GM23338 (cell line): ENCODE measurements at regions not wholly inside any gene's neighbourhood (a gene's known extent, or its start where the extent isn't known, plus 50 kb on each side); places are given as distances from the start of the nearest gene placed in this dataset.

ENCODE experiments used
- ATAC-seq: fragments of 200-7000 bp; cut with Tn5 transposase; 3 replicates; pipeline ENCODE4 v1.9.1; 2020
- DNase-seq: peaks from one replicate; pipeline ENCODE4 v3.0.0-alpha.2; 2015; ENCODE audit warnings: low spot score
- H2AFZ ChIP-seq: fragments of 200-600 bp; sonication (generic); 2 replicates; pipeline ENCODE4 v1.8.0; 2016; ENCODE audit warnings: antibody characterized with exemption, mild to moderate bottlenecking, moderate library complexity
- H3F3A ChIP-seq: fragments of 200-600 bp; sonication (generic); replicated peaks from 2 replicates; pipeline ENCODE4 v1.8.0; 2017; ENCODE audit warnings: antibody characterized with exemption, mixed run types, low read depth
- H3K27ac ChIP-seq: fragments of 200-600 bp; sonication (generic); 2 replicates; pipeline ENCODE4 v1.6.1; 2016; ENCODE audit warnings: low read depth
- H3K27me3 ChIP-seq: fragments of 200-600 bp; sonication (generic); 2 replicates; pipeline ENCODE4 v1.8.0; 2016; ENCODE audit warnings: mild to moderate bottlenecking, mixed run types, moderate library complexity; ENCODE audit not compliant: insufficient read depth
- H3K36me3 ChIP-seq: fragments of 200-600 bp; sonication (generic); 2 replicates; pipeline ENCODE4 v1.8.0; 2016; ENCODE audit warnings: mild to moderate bottlenecking; ENCODE audit not compliant: insufficient read depth
- H3K4me1 ChIP-seq: fragments of 200-600 bp; sonication (generic); 2 replicates; pipeline ENCODE4 v1.8.0; 2016; ENCODE audit warnings: mild to moderate bottlenecking, moderate library complexity; ENCODE audit not compliant: insufficient read depth
- H3K4me2 ChIP-seq: fragments of 200-600 bp; sonication (generic); 2 replicates; pipeline ENCODE4 v1.7.1; 2017; ENCODE audit warnings: mixed run types
- H3K4me3 ChIP-seq: fragments of 200-600 bp; sonication (generic); 2 replicates; pipeline ENCODE4 v1.6.1; 2016; ENCODE audit warnings: mixed run types
- H3K79me2 ChIP-seq: fragments of 200-600 bp; sonication (generic); replicated peaks from 2 replicates; pipeline ENCODE4 v1.8.0; 2017; ENCODE audit warnings: mild to moderate bottlenecking; ENCODE audit not compliant: insufficient read depth
- H3K9me2 ChIP-seq: fragments of 200-600 bp; sonication (generic); 2 replicates; pipeline ENCODE4 v1.8.0; 2017; ENCODE audit not compliant: insufficient read depth
- H4K20me1 ChIP-seq: fragments of 200-600 bp; sonication (generic); replicated peaks from 2 replicates; pipeline ENCODE4 v1.8.0; 2017; ENCODE audit warnings: mild to moderate bottlenecking; ENCODE audit not compliant: insufficient read depth
- H3K27ac Mint-ChIP-seq: 2 replicates; pipeline ENCODE4 v1.8.0; 2020; ENCODE audit warnings: inconsistent platforms, mild to moderate bottlenecking, moderate library complexity, mixed read lengths
- H3K27me3 Mint-ChIP-seq: 3 replicates; pipeline ENCODE4 v1.8.0; 2022; ENCODE audit warnings: low read depth, mild to moderate bottlenecking, moderate library complexity, mixed read lengths, inconsistent platforms; ENCODE audit not compliant: insufficient read depth, poor library complexity
- H3K36me3 Mint-ChIP-seq: 3 replicates; pipeline ENCODE4 v1.8.0; 2021; ENCODE audit warnings: low read depth, mild to moderate bottlenecking, inconsistent platforms, moderate library complexity, mixed read lengths
- H3K4me1 Mint-ChIP-seq: 3 replicates; pipeline ENCODE4 v1.8.0; 2020; ENCODE audit warnings: mild to moderate bottlenecking, inconsistent platforms, mixed read lengths
- H3K4me3 Mint-ChIP-seq: 3 replicates; pipeline ENCODE4 v1.8.0; 2021; ENCODE audit warnings: moderate library complexity, mild to moderate bottlenecking, inconsistent platforms, mixed read lengths
- H3K9me3 Mint-ChIP-seq: 3 replicates; pipeline ENCODE4 v1.8.0; 2020; ENCODE audit warnings: moderate library complexity, mild to moderate bottlenecking, inconsistent platforms, mixed read lengths
- CREB1 ChIP-seq: fragments of 250-450 bp; sonication (Bioruptor Pico); IDR thresholded peaks from 2 replicates; pipeline ENCODE4 v1.5.0; 2020; ENCODE audit warnings: low read depth, mild to moderate bottlenecking, moderate library complexity
- EZH2 ChIP-seq: fragments of 200-600 bp; sonication (generic); IDR thresholded peaks from one replicate; pipeline ENCODE4 v1.8.0; 2017; ENCODE audit warnings: antibody characterized with exemption, mild to moderate bottlenecking, low read depth; ENCODE audit not compliant: unreplicated experiment
- EZH2phosphoT487 ChIP-seq: fragments of 200-600 bp; sonication (generic); IDR thresholded peaks from one replicate; pipeline ENCODE4 v1.8.1; 2018; ENCODE audit warnings: antibody characterized with exemption; ENCODE audit not compliant: unreplicated experiment
- JUNB ChIP-seq: IDR thresholded peaks from one replicate; pipeline ENCODE4 v1.6.1; 2016; ENCODE audit warnings: antibody characterized with exemption; ENCODE audit not compliant: unreplicated experiment
- NANOG ChIP-seq: IDR thresholded peaks from 2 replicates; pipeline ENCODE4 v1.6.1; 2016; ENCODE audit warnings: antibody characterized with exemption, borderline replicate concordance
- POLR2AphosphoS5 ChIP-seq: IDR thresholded peaks from 2 replicates; pipeline ENCODE4 v1.6.1; 2016; ENCODE audit warnings: antibody characterized with exemption, low read depth
- STAT1 ChIP-seq: IDR thresholded peaks from one replicate; pipeline ENCODE4 v1.6.1; 2016; ENCODE audit warnings: antibody characterized with exemption; ENCODE audit not compliant: unreplicated experiment
- ZNF114 ChIP-seq: fragments of 250-450 bp; sonication (Bioruptor Pico); IDR thresholded peaks from 2 replicates; pipeline ENCODE4 v1.5.0; 2020; ENCODE audit warnings: mild to moderate bottlenecking, moderate library complexity
- ZNF331 ChIP-seq: fragments of 250-450 bp; sonication (Bioruptor Pico); IDR thresholded peaks from 2 replicates; pipeline ENCODE4 v1.5.0; 2020; ENCODE audit warnings: low read depth, mild to moderate bottlenecking, moderate library complexity
- ZNF462 ChIP-seq: fragments of 250-450 bp; sonication (Bioruptor Pico); IDR thresholded peaks from 2 replicates; pipeline ENCODE4 v1.5.0; 2020; ENCODE audit warnings: mild to moderate bottlenecking, moderate library complexity
- TF ChIP-seq, protein P1 (sequence below): IDR thresholded peaks from one replicate; pipeline ENCODE4 v1.6.1; 2018; ENCODE audit warnings: antibody characterized with exemption; ENCODE audit not compliant: unreplicated experiment
- TF ChIP-seq, protein P2 (sequence below), 2 experiments: fragments of 200-600 bp in 1 of 2; sonication (generic) in 1 of 2; conservative IDR thresholded peaks; 2 replicates each; pipeline versions ENCODE4 v1.5.1 to v1.6.1; 2016 to 2017; ENCODE audit warnings: antibody characterized with exemption in 2 of 2, low read depth in 2 of 2, mild to moderate bottlenecking in 2 of 2, moderate library complexity in 1 of 2
- TF ChIP-seq, protein P3 (sequence below): IDR thresholded peaks from 2 replicates; pipeline ENCODE4 v1.6.1; 2016; ENCODE audit warnings: antibody characterized with exemption

DNA sequence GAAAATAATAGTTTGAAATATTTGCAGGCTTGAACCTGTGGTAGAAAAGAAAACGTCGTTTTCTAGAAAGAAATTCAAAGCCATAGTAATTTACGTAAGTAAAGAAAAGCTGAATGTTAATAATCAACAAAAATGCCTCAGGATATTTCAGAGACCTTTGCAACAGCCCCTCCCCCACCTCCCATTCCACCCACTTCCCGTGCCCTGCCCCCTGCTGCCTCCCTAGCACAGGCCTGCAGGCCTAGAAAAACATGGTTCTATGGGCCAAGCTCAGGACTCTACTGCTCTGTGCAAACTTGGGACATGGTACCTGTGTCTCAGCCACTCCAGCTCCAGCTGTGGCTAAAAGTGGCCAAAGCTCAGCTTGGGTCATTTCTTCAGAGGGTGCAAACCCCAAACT lies 223.4 kb upstream of the RBMY1B start:
- Mint-ChIP-seq H3K27ac (no peak overlapping the region), H3K27me3 (no peaks in the 10 kb centered on the region), H3K4me3 (no peak overlapping the region), H3K4me1 (no peaks in the 10 kb centered on the region), H3K36me3 (no peaks in the 10 kb centered on the region; the same call in 2 of the 3 replicates), H3K9me3 (peaks cover 62% of the 10 kb centered on the region)
- H3F3A ChIP-seq, result no peaks in the 10 kb centered on the region
- no peaks in the 10 kb centered on the region for H3K79me2 ChIP-seq
- ATAC-seq, result no peak
- no peak for DNase-seq
- no peaks in the 10 kb centered on the region for H3K9me2 ChIP-seq
- H3K4me3 ChIP-seq, result no peak overlapping the region
- TF ChIP-seq ZNF462 (CRISPR knock-in tag) (no peak), EZH2phosphoT487 (no peak), JUNB (no peak), ZNF114 (CRISPR knock-in tag) (no peak), NANOG (no peak), POLR2AphosphoS5 (no peak), CREB1 (CRISPR knock-in tag) (no peak), ZNF331 (CRISPR knock-in tag) (no peak), STAT1 (no peak), EZH2 (no peak)
- TF ChIP-seq, protein P1, sequence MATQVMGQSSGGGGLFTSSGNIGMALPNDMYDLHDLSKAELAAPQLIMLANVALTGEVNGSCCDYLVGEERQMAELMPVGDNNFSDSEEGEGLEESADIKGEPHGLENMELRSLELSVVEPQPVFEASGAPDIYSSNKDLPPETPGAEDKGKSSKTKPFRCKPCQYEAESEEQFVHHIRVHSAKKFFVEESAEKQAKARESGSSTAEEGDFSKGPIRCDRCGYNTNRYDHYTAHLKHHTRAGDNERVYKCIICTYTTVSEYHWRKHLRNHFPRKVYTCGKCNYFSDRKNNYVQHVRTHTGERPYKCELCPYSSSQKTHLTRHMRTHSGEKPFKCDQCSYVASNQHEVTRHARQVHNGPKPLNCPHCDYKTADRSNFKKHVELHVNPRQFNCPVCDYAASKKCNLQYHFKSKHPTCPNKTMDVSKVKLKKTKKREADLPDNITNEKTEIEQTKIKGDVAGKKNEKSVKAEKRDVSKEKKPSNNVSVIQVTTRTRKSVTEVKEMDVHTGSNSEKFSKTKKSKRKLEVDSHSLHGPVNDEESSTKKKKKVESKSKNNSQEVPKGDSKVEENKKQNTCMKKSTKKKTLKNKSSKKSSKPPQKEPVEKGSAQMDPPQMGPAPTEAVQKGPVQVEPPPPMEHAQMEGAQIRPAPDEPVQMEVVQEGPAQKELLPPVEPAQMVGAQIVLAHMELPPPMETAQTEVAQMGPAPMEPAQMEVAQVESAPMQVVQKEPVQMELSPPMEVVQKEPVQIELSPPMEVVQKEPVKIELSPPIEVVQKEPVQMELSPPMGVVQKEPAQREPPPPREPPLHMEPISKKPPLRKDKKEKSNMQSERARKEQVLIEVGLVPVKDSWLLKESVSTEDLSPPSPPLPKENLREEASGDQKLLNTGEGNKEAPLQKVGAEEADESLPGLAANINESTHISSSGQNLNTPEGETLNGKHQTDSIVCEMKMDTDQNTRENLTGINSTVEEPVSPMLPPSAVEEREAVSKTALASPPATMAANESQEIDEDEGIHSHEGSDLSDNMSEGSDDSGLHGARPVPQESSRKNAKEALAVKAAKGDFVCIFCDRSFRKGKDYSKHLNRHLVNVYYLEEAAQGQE, result no peak
- TF ChIP-seq, protein P2, sequence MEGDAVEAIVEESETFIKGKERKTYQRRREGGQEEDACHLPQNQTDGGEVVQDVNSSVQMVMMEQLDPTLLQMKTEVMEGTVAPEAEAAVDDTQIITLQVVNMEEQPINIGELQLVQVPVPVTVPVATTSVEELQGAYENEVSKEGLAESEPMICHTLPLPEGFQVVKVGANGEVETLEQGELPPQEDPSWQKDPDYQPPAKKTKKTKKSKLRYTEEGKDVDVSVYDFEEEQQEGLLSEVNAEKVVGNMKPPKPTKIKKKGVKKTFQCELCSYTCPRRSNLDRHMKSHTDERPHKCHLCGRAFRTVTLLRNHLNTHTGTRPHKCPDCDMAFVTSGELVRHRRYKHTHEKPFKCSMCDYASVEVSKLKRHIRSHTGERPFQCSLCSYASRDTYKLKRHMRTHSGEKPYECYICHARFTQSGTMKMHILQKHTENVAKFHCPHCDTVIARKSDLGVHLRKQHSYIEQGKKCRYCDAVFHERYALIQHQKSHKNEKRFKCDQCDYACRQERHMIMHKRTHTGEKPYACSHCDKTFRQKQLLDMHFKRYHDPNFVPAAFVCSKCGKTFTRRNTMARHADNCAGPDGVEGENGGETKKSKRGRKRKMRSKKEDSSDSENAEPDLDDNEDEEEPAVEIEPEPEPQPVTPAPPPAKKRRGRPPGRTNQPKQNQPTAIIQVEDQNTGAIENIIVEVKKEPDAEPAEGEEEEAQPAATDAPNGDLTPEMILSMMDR (conservative IDR thresholded peaks at IDR 0.05; ENCODE audit: low read depth in 2 of 2), result no peak
- TF ChIP-seq, protein P3, sequence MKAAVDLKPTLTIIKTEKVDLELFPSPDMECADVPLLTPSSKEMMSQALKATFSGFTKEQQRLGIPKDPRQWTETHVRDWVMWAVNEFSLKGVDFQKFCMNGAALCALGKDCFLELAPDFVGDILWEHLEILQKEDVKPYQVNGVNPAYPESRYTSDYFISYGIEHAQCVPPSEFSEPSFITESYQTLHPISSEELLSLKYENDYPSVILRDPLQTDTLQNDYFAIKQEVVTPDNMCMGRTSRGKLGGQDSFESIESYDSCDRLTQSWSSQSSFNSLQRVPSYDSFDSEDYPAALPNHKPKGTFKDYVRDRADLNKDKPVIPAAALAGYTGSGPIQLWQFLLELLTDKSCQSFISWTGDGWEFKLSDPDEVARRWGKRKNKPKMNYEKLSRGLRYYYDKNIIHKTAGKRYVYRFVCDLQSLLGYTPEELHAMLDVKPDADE, result no peak
- H3K4me1 ChIP-seq, result no peaks in the 10 kb centered on the region
- no peak overlapping the region for H3K27ac ChIP-seq
- H2AFZ ChIP-seq, result no peak overlapping the region
- H3K36me3 ChIP-seq, result no peaks in the 10 kb centered on the region
- H3K4me2 ChIP-seq, result no peak overlapping the region
- no peaks in the 10 kb centered on the region for H4K20me1 ChIP-seq
- no peaks in the 10 kb centered on the region for H3K27me3 ChIP-seq
